ENCODE measurements at regions not wholly inside any gene's neighbourhood (a gene's known extent, or its start where the extent isn't known, plus 50 kb on each side); places are given as distances from the start of the nearest gene placed in this dataset.
"Not testable (repeated sequence)": the region's sequence is repeated elsewhere in the genome, so short reads cannot be mapped to it uniquely, and the experiment has no call there.

DNA sequence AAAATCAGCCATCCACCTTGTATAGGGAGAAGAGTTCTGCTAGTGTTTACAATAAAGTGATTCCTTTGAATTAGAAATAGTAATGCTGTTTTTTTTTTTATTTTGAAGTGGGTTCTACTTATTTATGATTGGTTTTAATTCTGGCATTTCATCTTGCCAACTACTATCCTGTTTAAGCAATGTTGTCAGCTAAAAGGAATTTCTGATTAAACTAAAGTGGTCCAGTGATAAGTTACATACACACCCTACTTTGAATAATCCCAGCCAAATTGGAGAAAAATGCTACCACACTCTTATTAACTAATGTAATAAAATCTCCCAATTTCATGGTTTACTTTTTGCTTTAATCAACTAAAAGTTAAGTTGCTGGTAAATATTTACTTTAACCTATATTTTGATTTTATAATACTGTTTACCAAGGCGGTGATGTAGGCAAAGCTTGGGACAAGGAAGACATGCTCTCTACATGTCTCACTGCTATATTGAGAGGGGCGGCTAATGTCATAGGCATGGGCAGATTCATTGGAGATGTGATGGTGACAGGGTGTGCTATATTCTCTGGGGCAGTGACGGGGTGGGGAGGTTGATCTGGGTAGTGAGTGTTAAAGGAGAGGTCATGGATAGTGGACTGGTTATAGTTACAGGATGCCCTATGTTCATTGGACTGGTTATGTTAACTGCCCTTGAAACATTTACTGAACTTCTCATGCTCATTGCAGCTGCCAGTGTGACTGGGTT, 85.8 kb upstream of the PLAAT1 start:
- TF ChIP-seq CTCF, POLR2A (IDR thresholded peaks at IDR 0.05): not testable (repeated sequence)

All from prostate gland (tissue), 2 donors.